Cardiac fibroblast (primary cell): ENCODE measurements at regions not wholly inside any gene's neighbourhood (a gene's known extent, or its start where the extent isn't known, plus 50 kb on each side); places are given as distances from the start of the nearest gene placed in this dataset.

Source experiments
- DNase-seq, 2 donors: peaks; one replicate each; pipeline versions ENCODE4 v3.0.0 to v3.0.0-alpha.2; 2010; ENCODE audit warnings: low read depth in 2 of 2
- H3K4me3 ChIP-seq, 2 donors: replicated peaks in 1 of 2; 1 replicate in 1 of 2; 2 replicates in 1 of 2; pipeline ENCODE4 v1.5.1; 2011; ENCODE audit warnings: low read depth in 2 of 2, low read length in 2 of 2, mild to moderate bottlenecking in 2 of 2, moderate library complexity in 1 of 2
- TF ChIP-seq, protein P1 (sequence below): IDR thresholded peaks from one replicate; pipeline ENCODE4 v1.5.1; 2011; ENCODE audit warnings: low read depth, mild to moderate bottlenecking, low read length, inconsistent platforms

GRCh38 chr3:163745204-163745603 is 1333.1 kb downstream of the SI start:
- no peak overlapping the region for H3K4me3 ChIP-seq
- TF ChIP-seq, protein P1, sequence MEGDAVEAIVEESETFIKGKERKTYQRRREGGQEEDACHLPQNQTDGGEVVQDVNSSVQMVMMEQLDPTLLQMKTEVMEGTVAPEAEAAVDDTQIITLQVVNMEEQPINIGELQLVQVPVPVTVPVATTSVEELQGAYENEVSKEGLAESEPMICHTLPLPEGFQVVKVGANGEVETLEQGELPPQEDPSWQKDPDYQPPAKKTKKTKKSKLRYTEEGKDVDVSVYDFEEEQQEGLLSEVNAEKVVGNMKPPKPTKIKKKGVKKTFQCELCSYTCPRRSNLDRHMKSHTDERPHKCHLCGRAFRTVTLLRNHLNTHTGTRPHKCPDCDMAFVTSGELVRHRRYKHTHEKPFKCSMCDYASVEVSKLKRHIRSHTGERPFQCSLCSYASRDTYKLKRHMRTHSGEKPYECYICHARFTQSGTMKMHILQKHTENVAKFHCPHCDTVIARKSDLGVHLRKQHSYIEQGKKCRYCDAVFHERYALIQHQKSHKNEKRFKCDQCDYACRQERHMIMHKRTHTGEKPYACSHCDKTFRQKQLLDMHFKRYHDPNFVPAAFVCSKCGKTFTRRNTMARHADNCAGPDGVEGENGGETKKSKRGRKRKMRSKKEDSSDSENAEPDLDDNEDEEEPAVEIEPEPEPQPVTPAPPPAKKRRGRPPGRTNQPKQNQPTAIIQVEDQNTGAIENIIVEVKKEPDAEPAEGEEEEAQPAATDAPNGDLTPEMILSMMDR, result no peak
- no peak for DNase-seq

- TF ChIP-seq, protein P1, result no peak
- no peak overlapping the region for H3K4me3 ChIP-seq
- DNase-seq, result no peak
Observed at GRCh38 chr3:163735394-163735793, 1342.9 kb downstream of the SI start.

DNA sequence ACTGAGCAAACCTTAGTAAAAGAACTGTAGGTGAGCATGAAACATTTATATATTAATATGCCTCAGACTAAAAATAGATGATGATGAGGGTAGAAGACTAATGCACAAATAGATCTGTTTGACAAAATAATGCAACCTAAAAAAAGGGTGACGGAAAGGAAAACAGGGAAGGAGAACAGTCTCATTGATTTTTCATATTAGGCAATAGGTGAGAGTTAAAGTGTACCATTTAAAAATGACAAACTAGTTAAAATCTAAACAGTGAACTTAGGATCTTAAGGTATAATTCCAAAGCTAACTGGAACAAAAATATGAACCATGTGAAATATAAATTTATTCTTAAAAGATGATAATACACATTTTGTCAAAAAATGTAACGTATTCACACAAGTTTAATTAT is 1347.6 kb downstream of the SI start:
- no peak for DNase-seq
- TF ChIP-seq, protein P1, result no peak
- no peak overlapping the region for H3K4me3 ChIP-seq

GRCh38 chr3:163726125-163726524 is 1352.2 kb downstream of the SI start:
- H3K4me3 ChIP-seq, result no peak overlapping the region
- DNase-seq, result no peak
- TF ChIP-seq, protein P1, result no peak

DNA sequence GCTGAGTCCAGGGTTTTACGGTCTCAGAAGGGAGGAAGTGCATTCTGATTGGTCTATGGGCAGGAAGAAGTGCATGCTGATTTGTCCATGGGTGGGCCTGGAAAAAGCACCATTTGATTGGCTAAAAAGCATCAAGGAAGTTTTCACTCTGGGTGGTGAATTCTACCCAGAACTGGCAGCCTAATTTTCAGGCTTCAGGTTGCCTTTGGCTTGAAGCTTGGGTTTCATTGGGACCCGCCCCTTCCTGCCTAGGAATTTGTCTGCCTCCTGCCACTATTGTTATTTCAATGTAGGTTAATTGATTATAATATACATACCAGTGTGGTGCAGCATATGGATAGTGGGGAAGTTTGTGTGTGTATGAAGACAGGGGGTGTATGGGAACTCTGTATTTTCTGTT is 1355.9 kb downstream of the SI start:
- TF ChIP-seq, protein P1, result no peak
- no peak for DNase-seq
- no peak overlapping the region for H3K4me3 ChIP-seq

DNA sequence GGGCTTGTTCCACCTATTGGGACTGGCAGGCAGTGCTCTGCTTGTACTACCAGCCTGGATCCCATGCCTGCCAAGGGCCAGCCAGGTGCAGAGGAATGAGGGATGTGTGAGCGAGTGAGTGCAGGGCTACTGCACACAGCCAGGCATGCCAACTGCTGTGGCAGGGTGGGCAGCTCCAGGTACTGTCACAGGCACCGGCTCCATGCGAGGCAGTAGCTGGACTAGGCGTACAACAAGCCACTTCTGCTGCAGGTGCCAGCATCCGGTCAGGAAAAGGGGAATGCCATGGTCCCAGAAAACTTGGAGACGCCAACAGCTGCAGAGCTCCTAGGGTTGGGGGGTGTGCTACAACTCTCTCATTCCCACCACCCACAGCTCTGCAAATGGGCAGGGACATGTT is 1356.7 kb downstream of the SI start:
- TF ChIP-seq, protein P1, result no peak
- DNase-seq, result no peak
- H3K4me3 ChIP-seq, result no peak overlapping the region

DNA sequence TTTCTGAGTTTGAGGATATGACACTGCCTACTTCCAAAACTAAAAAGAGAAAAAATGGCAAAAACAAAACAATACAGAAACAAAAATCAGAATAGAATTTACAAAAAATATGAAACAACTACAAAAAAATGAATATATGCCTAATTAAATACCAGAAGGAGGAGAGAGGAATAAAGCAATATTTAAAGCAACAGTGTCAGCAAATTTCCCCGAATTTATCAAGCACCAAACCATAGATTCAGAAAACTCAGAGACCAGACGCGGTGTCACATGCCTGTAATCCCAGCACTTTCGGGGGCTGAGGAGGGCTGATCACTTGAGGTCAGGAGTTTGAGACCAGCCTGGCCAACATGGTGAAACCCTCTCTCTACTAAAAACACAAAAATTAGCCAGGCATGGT is 1360.9 kb downstream of the SI start:
- TF ChIP-seq, protein P1, result no peak
- DNase-seq, result no peak
- no peak overlapping the region for H3K4me3 ChIP-seq
